Activated CD8-positive, alpha-beta T cell treated with anti-CD3 and anti-CD28 coated beads for 36 hours (primary cell): ENCODE measurements at regions not wholly inside any gene's neighbourhood (a gene's known extent, or its start where the extent isn't known, plus 50 kb on each side); places are given as distances from the start of the nearest gene placed in this dataset.

Source experiments
- ATAC-seq: fragments of 200-7000 bp; cut with Tn5 transposase; one replicate; pipeline ENCODE4 v1.10.0; 2021; ENCODE audit warnings: mild to moderate bottlenecking, moderate library complexity
- CTCF ChIA-PET: fragments of 350-600 bp; sonication (Branson Sonifier 250); formaldehyde crosslinking; loops from one replicate; lab custom pipeline; 2021; ENCODE audit warnings: antibody characterized with exemption; lab: Charles Lee
- POLR2A ChIA-PET: fragments of 350-600 bp; sonication (Branson Sonifier 250); formaldehyde crosslinking; loops from one replicate; lab custom pipeline; 2021; ENCODE audit warnings: antibody characterized with exemption; lab: Charles Lee
- DNase-seq: peaks from one replicate; pipeline ENCODE4 v3.0.0-alpha.2; 2020
- H3K27ac Mint-ChIP-seq: one replicate; pipeline ENCODE4 v1.8.0; 2021; ENCODE audit warnings: mild to moderate bottlenecking, mixed read lengths
- H3K27me3 Mint-ChIP-seq: one replicate; pipeline ENCODE4 v1.8.0; 2021; ENCODE audit warnings: mixed read lengths
- H3K36me3 Mint-ChIP-seq: one replicate; pipeline ENCODE4 v1.8.0; 2021; ENCODE audit warnings: low read depth, mixed read lengths
- H3K4me1 Mint-ChIP-seq: one replicate; pipeline ENCODE4 v1.8.0; 2021; ENCODE audit warnings: low read depth, mixed read lengths
- H3K4me3 Mint-ChIP-seq: one replicate; pipeline ENCODE4 v1.8.0; 2021; ENCODE audit warnings: mild to moderate bottlenecking, moderate library complexity, mixed read lengths
- H3K9me3 Mint-ChIP-seq: one replicate; pipeline ENCODE4 v1.8.0; 2021; ENCODE audit warnings: mixed read lengths
- CTCF ChIP-seq: fragments of 200-600 bp; IDR thresholded peaks from one replicate; pipeline ENCODE4 v1.8.0; 2022; ENCODE audit warnings: antibody characterized with exemption, mild to moderate bottlenecking
- intact Hi-C: fragments of 100-400 bp; cut with micrococcal nuclease; formaldehyde crosslinking; loops from one replicate; pipeline ENCODE4 v1.10.0; 2022

- no peak overlapping the region for H3K27ac Mint-ChIP-seq
- no peak for TF ChIP-seq CTCF
- DNase-seq (no peak), ATAC-seq (no peak)
- CTCF ChIA-PET: no interaction called here
- intact Hi-C loops: no loop called here
- H3K9me3 Mint-ChIP-seq: peaks cover 4% of the 10 kb centered on the region
- H3K4me3 Mint-ChIP-seq: no peak overlapping the region
- H3K4me1 Mint-ChIP-seq: no peaks in the 10 kb centered on the region
- no peaks in the 10 kb centered on the region for H3K27me3 Mint-ChIP-seq
- H3K36me3 Mint-ChIP-seq: no peaks in the 10 kb centered on the region
- POLR2A ChIA-PET: no interaction called here
Measured at GRCh38 chr3:104642827-104643226, 723.9 kb upstream of the ALCAM start.

DNA sequence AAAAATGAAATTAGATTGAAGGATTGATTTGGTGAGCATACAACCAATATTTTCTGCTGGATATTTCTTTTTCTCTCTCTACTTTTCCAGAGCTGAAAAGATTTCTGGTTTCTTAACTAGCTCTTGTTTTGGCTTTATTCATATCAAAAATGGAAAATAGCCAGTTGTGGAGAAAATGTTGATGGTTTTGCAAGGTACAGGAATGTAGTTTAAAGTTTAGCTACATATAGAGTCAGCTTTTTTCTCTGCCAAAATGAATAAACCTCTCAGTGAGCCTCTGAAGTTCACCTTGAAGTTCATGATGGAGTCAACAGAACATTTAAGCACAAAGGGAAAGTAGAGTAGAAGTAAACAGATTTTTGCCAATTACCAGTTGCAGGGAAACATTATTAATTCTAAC lies 720.5 kb upstream of the ALCAM start:
- no peaks in the 10 kb centered on the region for H3K9me3 Mint-ChIP-seq
- H3K4me3 Mint-ChIP-seq: no peak overlapping the region
- intact Hi-C loops: no loop called here
- DNase-seq: no peak
- H3K36me3 Mint-ChIP-seq: no peaks in the 10 kb centered on the region
- H3K4me1 Mint-ChIP-seq: no peaks in the 10 kb centered on the region
- ATAC-seq: no peak
- POLR2A ChIA-PET: no interaction called here
- CTCF ChIA-PET: interaction anchor here (1.0 to 1.7 kb wide), 2 partner anchors 11 to 13 kb away, joined by 3 to 4 read pairs; no protein-coding TSS in a partner anchor
- H3K27me3 Mint-ChIP-seq: no peaks in the 10 kb centered on the region
- no peak overlapping the region for H3K27ac Mint-ChIP-seq
- TF ChIP-seq CTCF: no peak

DNA sequence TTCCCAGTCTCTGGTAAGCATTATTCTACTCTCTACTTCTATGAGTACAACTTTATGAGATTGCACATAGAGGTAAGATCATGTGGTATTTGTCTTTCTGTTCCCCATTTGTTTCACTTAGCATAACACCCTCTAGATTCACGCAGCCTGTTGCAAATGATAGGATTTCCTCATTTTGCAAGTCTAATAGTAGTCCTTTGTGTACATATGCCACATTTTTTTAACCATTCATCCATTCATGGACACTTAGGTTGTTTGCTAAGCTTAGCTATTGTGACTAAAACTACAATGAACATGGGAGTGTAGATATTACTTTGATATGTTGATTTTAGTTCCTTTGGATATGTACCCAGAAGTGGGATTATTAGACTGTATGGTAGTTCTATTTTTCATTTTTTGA lies 717.9 kb upstream of the ALCAM start:
- Mint-ChIP-seq H3K4me1 (no peaks in the 10 kb centered on the region), H3K9me3 (peaks cover 1% of the 10 kb centered on the region), H3K4me3 (no peak overlapping the region), H3K36me3 (no peaks in the 10 kb centered on the region), H3K27me3 (no peaks in the 10 kb centered on the region), H3K27ac (no peak overlapping the region)
- intact Hi-C loops: no loop called here
- no peak for ATAC-seq
- no peak for DNase-seq
- ChIA-PET POLR2A (no interaction called here), CTCF (no interaction called here)
- TF ChIP-seq CTCF: no peak

GRCh38 chr3:104669083-104669482 lies 697.6 kb upstream of the ALCAM start:
- intact Hi-C loops: no loop called here
- POLR2A ChIA-PET: no interaction called here
- DNase-seq: no peak
- Mint-ChIP-seq H3K4me3 (no peak overlapping the region), H3K4me1 (no peaks in the 10 kb centered on the region), H3K27ac (no peak overlapping the region), H3K36me3 (no peaks in the 10 kb centered on the region), H3K27me3 (no peaks in the 10 kb centered on the region), H3K9me3 (peaks cover 2% of the 10 kb centered on the region)
- ATAC-seq: no peak
- no peak for TF ChIP-seq CTCF
- CTCF ChIA-PET: no interaction called here

DNA sequence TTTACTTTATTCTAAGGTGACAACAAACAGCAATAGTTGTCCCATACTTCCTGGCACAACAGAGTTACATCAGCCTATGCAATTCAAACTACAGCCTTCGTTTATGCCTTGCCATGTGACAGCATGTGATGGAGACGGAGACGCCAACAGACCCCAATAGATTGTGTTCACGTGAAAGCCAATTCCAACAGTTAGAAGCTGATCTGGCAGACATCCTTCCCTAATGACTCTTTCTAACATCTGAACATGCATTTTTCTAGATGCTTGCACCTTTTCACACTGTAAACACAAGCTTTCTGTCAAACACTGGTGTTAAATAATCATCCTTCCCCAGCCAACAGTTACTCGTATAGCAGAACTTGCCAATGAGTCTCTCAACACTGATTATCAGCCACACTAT lies 694.4 kb upstream of the ALCAM start:
- no peaks in the 10 kb centered on the region for H3K9me3 Mint-ChIP-seq
- no peaks in the 10 kb centered on the region for H3K36me3 Mint-ChIP-seq
- no peak for ATAC-seq
- H3K27ac Mint-ChIP-seq: no peak overlapping the region
- ChIA-PET POLR2A (no interaction called here), CTCF (no interaction called here)
- DNase-seq: no peak
- no peaks in the 10 kb centered on the region for H3K4me1 Mint-ChIP-seq
- no peak for TF ChIP-seq CTCF
- no peak overlapping the region for H3K4me3 Mint-ChIP-seq
- no peaks in the 10 kb centered on the region for H3K27me3 Mint-ChIP-seq
- intact Hi-C loops: no loop called here
